HG03575 (cell line): ENCODE measurements at regions not wholly inside any gene's neighbourhood (a gene's known extent, or its start where the extent isn't known, plus 50 kb on each side); places are given as distances from the start of the nearest gene placed in this dataset.

Source experiments
- ATAC-seq: cut with Tn5 transposase; IDR thresholded peaks from one replicate; pipeline ENCODE4 v1.9.1; 2021; ENCODE audit not compliant: unreplicated experiment, insufficient number of reproducible peaks, low FRiP score; ENCODE audit errors: extremely low read depth

DNA sequence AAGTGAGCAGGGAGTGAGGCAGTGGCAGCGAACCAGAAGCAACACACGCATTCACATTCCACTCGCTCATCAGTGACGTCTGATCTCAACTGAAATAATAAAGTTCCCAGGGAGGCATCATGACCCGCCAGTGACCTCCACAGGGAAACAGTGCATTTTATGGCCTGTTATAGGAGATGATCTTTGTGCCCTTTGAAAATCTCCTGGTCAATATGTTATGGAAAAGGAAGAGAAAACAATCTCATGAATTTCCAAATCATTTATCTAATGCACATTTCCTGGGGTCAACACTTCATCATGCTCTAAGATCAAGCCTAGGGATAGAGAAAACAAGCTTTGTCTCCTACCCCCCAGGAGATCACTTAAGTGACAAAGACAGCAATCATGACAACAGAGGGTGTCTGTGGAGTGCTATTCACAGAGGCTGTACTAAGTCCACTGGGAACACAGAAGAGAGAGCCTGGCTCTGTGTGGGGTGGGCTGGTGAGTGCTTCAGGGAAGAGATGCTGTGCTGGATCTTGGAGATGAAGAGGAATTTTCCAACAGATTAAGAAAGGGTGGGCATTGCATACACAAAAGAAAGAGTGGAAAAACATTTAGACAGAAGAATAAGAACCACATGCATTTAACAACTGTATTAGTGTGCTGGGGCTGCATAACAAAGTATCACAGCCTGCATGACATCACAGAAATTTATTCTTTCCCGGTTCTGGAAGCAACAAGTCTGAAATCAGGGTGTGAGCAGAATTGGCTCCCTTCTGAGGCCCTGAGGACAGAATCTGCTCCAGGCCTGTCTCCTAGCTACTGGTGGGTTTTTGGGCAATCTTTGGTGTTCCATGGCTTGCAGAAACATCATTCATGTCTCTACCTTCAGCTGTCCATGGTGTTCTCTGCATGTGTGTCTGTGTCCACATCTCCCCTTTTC is 613.9 kb upstream of the IGFBP3 start:
- ATAC-seq, result no peak

DNA sequence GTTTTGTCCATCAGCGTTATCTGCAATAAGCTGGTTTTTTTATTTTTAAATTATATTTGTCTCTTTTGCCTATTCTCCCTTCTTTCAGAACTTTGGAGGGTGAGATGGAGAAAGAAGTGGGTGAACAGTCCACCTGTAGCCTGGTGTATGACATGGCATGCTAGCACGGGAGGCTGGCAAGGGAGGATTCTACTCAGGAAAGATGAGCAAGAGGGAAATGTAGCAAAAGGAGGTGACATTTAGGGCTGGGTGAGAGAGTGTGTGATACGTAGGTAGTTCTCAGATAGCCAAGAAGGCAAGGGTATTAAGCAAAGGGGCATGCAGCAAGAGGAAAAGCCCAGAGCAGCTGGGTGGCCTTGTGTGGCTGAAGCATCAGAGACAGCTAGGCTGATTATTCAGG is 612.9 kb upstream of the IGFBP3 start:
- no peak for ATAC-seq

GRCh38 chr7:46532571-46532970 is 611.5 kb upstream of the IGFBP3 start:
- no peak for ATAC-seq

DNA sequence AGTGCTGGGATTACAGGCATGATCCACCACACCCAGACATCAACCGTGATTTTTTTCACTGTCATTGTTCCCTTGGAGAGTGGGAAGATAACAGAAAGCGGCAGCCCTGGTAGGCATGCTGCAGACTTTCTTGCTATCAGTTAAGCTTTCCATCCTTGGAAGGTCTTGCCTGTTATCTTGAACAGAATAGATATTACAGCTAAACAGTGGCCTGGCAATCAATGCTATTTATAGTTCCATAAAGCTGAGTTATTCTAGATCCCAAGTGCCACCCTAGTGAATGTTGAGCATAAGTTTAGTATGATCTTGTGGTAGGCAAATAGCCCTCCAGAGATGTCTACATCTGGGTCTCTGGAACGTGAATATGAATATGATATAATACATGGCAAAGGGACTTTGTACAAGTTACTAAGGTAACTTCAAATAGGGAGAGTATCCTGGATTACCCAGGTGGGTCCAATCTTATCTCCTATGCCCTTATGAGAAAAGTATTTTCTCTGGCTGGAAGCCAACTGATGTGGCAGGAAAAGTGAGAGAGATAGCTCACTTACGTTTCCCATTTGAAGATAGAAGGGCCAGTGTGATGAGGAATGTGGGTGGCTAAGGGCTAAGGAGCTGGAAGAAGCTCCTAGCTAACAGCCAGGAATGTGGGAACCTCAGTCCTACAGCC is 609.1 kb upstream of the IGFBP3 start:
- no peak for ATAC-seq

DNA sequence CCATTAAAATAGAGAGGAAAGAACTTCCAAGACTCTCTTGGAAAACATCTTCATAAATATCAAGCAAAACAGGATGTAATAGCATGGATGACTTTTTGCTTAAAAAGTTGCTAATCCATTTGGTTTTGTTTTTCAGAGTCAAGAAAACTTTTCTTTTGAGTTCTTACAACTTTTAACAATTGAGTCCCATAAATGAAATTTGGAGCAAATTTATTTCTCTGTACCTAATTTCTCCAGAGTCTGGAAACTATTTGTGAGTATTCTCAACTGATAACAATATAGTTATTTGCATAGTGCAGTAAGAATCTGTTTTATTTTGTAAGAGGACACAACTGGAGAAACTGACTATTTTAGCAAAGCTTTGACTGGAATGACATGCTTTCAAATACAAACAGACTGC is 606.3 kb upstream of the IGFBP3 start:
- no peak for ATAC-seq

DNA sequence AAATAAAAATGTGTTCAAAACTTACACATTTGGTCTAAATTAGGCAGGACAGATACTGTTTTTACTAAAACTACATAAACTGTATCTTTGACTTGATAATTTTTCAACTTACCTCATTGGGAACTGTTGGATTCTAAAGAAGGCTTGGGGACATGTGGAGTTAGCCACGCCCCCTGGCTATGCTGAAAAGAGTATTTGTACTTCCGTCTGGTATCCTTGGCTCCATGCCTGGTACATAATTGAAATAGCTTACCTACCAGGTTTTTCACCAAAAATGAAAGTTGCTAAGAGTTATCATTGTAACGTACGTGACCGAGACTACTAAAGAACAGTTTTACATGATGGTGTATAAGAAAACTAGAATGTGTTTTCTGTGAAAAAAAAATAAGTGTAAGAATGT is 604.8 kb upstream of the IGFBP3 start:
- no peak for ATAC-seq

- no peak for ATAC-seq
Observed at GRCh38 chr7:46524350-46524749, 603.3 kb upstream of the IGFBP3 start.

- ATAC-seq, result no peak
Observed at GRCh38 chr7:46522354-46522906, 601.4 kb upstream of the IGFBP3 start.

DNA sequence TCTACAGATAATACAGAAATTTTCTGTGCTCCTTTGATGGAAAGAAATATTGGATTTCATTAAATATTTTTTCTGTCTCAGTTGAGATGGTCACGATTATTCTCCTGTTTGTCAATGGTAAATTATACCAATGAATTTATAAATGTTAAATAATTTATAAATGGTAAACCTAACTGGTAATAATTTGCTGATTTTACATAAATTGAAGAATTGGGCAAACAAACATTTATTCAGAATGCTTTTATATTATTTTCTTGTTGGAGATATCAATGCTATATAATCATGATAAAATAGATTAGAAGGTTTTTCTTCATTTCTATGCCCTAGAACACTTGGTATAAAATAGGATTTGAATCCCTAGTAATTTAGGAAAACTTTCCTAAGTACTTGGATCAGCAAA is 597.6 kb upstream of the IGFBP3 start:
- no peak for ATAC-seq

- no peak for ATAC-seq
Observed at GRCh38 chr7:46515844-46516590, 594.9 kb upstream of the IGFBP3 start.

GRCh38 chr7:46513447-46513848 is 592.4 kb upstream of the IGFBP3 start:
- ATAC-seq, result no peak

- no peak for ATAC-seq
Observed at GRCh38 chr7:46512891-46513413, 591.9 kb upstream of the IGFBP3 start.

GRCh38 chr7:46511442-46512215 is 590.6 kb upstream of the IGFBP3 start:
- no peak for ATAC-seq

- no peak for ATAC-seq
Observed at GRCh38 chr7:46508583-46508982, 587.5 kb upstream of the IGFBP3 start.

DNA sequence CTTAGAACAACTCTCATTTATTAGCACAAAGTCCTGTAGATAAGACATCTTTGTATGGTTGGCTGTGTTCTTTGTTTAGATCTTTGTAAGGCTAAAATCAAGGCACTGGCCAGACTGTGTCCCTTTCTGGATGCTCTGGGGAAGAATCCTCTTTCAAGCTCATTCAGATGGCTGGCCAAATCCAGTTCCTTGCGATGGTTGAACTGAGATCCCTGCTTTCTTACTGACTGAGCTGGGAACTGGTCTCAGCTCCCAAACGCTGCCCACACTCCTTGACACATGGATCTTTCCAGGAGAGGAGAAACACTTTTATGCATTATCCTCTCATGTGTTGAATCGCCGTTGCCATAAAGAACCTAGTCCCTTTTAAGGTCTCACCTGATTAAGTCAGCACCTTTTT is 586.5 kb upstream of the IGFBP3 start:
- ATAC-seq, result no peak

DNA sequence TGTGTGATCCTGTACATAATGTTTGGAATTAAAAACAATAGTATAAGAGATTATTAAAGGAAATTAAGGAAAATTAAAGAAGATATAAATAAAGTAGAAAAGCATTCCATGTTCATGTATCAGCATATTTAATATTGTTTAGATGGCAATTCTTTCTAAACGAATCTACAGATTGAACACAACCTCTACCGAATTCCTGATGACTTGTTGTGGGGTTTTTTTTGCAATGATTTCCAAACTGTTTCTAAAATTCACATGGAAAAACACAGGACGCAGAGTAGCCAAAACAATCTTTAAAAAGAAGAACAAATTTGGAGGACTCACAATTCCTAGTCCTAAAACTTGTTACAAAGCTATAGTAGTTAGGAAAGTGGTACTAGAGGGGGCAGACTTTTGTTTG is 573.4 kb upstream of the IGFBP3 start:
- ATAC-seq, result no peak

DNA sequence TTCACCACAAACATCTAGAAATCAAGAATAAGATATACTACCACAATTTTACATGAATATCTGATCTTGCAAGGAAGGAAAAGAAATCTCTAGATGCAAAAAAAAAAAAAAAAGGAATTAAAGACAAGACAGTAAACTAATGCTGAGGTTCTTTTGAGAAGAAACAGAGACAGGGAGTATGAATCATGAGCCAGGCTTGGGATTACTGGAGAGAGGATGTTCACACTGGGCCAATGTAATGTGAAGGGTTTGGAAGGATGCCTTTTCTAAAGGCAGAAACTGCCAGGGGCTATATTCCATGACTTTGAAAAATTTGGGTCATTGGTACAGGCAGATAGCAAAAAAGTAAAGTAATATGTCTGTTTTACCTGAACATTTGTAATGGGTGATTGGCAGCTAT is 573.0 kb upstream of the IGFBP3 start:
- ATAC-seq, result no peak

GRCh38 chr7:46493196-46493595 is 572.1 kb upstream of the IGFBP3 start:
- ATAC-seq, result no peak

DNA sequence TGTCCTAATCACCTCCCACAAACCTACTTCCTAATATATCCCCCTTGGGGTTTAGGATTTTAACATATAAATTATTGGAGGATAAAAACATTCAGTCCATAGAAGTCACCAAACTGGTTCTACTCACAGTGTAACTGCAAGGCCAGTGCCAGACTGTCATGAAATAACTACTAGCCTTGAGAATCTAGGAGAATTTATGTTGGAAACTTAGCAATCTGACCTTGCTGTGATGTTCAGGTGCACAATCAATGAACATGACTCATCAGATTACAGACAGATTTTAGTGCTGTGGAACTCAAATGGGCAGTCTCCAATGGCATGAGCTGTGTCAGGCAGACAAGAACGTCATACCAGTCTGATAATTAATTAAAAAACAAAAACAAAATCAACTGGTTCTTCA is 571.4 kb upstream of the IGFBP3 start:
- no peak for ATAC-seq
